ENCODE measurements at regions not wholly inside any gene's neighbourhood (a gene's known extent, or its start where the extent isn't known, plus 50 kb on each side); places are given as distances from the start of the nearest gene placed in this dataset.
A peak's percentile ranks its signal among the peaks of the same experiment; 100 is the strongest.

DNA sequence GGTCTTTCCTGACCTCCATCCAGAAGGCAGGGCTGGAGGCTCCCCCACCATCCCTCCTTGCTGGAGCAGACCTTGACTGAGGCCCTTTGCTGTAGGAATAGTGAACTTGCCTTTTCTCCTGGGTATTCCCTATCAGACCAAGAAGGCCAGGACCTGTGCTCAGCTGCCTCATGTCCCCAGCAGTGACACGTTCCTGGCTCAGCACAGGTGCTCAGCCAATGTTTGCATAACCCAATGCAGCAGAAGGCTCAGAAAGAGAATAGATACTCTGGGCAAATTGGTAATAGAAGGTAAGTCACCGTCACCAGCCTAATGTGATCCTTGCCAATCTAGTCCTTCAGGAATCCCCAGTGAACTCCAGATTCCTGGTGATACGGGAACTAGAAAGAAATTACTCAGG lies 96.4 kb downstream of the ACTL7B start:
- Mint-ChIP-seq H3K4me3 (ENCODE audit: unreplicated experiment) (no peak overlapping the region), H3K36me3 (ENCODE audit: insufficient read depth, unreplicated experiment) (no peaks in the 10 kb centered on the region), H3K4me1 (ENCODE audit: low read depth, unreplicated experiment) (no peaks in the 10 kb centered on the region), H3K9me3 (ENCODE audit: unreplicated experiment) (no peaks in the 10 kb centered on the region), H3K27me3 (ENCODE audit: insufficient read depth, unreplicated experiment) (peaks cover 2% of the 10 kb centered on the region), H3K27ac (ENCODE audit: unreplicated experiment) (no peak overlapping the region)
- Histone ChIP-seq H3K27me3 (replicated peaks; ENCODE audit: control insufficient read depth, insufficient read depth, low read length) (no peaks in the 10 kb centered on the region), H3K9me3 (no peaks in the 10 kb centered on the region), H3K4me1 (no peaks in the 10 kb centered on the region), H3K36me3 (ENCODE audit: control insufficient read depth, insufficient read depth, low read length) (no peaks in the 10 kb centered on the region), H3K4me3 (ENCODE audit: low read depth, low read length) (no peak overlapping the region)
- ChIA-PET POLR2A (no interaction called here), CTCF (no interaction called here)
- TF ChIP-seq CTCF (IDR thresholded peaks at IDR 0.05; ENCODE audit: insufficient read depth in 1 of 2, low read depth in 1 of 2, low read length in 1 of 2, severe bottlenecking in 1 of 2, unreplicated experiment in 1 of 2): no peak
- intact Hi-C loops (cut with micrococcal nuclease; ENCODE audit: unreplicated experiment): no loop called here
- DNase-seq: no peak
- no TSS peak for BruUV-seq (replicated peaks)

DNA sequence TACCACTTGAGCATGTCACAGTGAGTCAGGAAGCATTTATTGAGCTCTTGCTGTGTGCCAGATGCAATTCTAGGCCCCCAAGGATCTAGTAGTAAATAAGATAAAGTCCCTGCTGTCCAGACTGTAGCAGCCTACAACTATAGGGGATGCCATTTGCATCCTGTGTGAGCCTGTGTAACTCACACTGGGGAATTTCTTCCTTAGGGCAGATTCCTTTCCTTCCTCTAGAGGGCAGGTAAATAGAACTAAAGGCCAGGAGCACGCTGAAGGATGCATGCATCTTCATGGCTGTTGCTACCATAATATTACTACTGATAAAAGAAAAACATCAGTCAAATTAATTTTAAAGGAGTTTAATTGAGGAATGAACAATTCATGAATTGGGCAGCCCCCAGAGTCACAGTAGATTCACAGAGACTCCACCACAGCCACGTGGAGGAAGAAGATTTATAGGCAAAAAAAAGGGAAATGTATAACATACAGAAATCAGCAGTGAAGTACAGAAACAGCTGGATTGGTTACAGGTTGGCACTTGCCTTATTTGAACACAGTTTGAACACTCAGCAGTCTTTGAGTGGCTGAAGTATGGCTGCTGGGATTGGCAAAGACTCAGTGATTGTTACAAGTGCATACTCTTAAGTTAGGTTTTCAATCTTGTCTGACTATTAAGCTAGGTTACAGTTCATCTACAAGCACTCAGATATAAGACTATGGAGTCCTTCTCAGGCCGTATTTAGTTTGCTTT lies 98.9 kb downstream of the ACTL7B start:
- Histone ChIP-seq H3K4me3 (ENCODE audit: low read depth, low read length) (no peak overlapping the region), H3K27me3 (replicated peaks; ENCODE audit: control insufficient read depth, insufficient read depth, low read length) (no peaks in the 10 kb centered on the region), H3K36me3 (ENCODE audit: control insufficient read depth, insufficient read depth, low read length) (no peaks in the 10 kb centered on the region), H3K4me1 (no peaks in the 10 kb centered on the region), H3K9me3 (no peaks in the 10 kb centered on the region)
- H3K9me3 Mint-ChIP-seq (ENCODE audit: unreplicated experiment): no peaks in the 10 kb centered on the region
- no peak for DNase-seq
- ChIA-PET POLR2A (no interaction called here), CTCF (no interaction called here)
- no peak overlapping the region for H3K27ac Mint-ChIP-seq (ENCODE audit: unreplicated experiment)
- BruUV-seq (replicated peaks): no TSS peak
- peaks cover 5% of the 10 kb centered on the region for H3K27me3 Mint-ChIP-seq (ENCODE audit: insufficient read depth, unreplicated experiment)
- H3K36me3 Mint-ChIP-seq (ENCODE audit: insufficient read depth, unreplicated experiment): no peaks in the 10 kb centered on the region
- H3K4me3 Mint-ChIP-seq (ENCODE audit: unreplicated experiment): no peak overlapping the region
- no peaks in the 10 kb centered on the region for H3K4me1 Mint-ChIP-seq (ENCODE audit: low read depth, unreplicated experiment)
- intact Hi-C loops (cut with micrococcal nuclease; ENCODE audit: unreplicated experiment): no loop called here
- TF ChIP-seq CTCF (IDR thresholded peaks at IDR 0.05; ENCODE audit: insufficient read depth in 1 of 2, low read depth in 1 of 2, low read length in 1 of 2, severe bottlenecking in 1 of 2, unreplicated experiment in 1 of 2): peak; percentile 32 to 49

DNA sequence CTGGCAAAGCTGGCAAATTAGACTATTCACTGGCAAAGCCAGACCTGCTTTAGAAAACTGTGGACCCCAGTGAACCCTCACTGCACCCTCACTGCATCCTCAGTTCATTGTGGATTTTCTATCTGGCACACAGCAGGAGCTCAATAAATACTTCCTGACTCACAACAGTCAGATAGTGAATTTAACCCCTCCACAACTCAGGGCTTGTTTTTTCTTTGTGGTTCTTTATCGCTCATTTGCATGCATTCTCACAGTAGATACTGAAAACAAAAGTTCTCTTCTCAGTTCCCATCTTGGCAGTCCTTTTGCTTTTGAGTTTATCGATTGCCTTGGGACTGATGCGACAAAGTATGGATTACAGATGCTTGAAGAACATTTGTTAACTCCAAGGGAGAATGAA lies 99.8 kb downstream of the ACTL7B start:
- Histone ChIP-seq H3K4me1 (no peaks in the 10 kb centered on the region), H3K9me3 (no peaks in the 10 kb centered on the region), H3K4me3 (ENCODE audit: low read depth, low read length) (no peak overlapping the region), H3K36me3 (ENCODE audit: control insufficient read depth, insufficient read depth, low read length) (no peaks in the 10 kb centered on the region), H3K27me3 (replicated peaks; ENCODE audit: control insufficient read depth, insufficient read depth, low read length) (no peaks in the 10 kb centered on the region)
- no peaks in the 10 kb centered on the region for H3K4me1 Mint-ChIP-seq (ENCODE audit: low read depth, unreplicated experiment)
- no peak for TF ChIP-seq CTCF (IDR thresholded peaks at IDR 0.05; ENCODE audit: insufficient read depth in 1 of 2, low read depth in 1 of 2, low read length in 1 of 2, severe bottlenecking in 1 of 2, unreplicated experiment in 1 of 2)
- peaks cover 5% of the 10 kb centered on the region for H3K27me3 Mint-ChIP-seq (ENCODE audit: insufficient read depth, unreplicated experiment)
- intact Hi-C loops (cut with micrococcal nuclease; ENCODE audit: unreplicated experiment): no loop called here
- ChIA-PET POLR2A (no interaction called here), CTCF (no interaction called here)
- no peak overlapping the region for H3K4me3 Mint-ChIP-seq (ENCODE audit: unreplicated experiment)
- DNase-seq: no peak
- H3K36me3 Mint-ChIP-seq (ENCODE audit: insufficient read depth, unreplicated experiment): no peaks in the 10 kb centered on the region
- no peaks in the 10 kb centered on the region for H3K9me3 Mint-ChIP-seq (ENCODE audit: unreplicated experiment)
- no peak overlapping the region for H3K27ac Mint-ChIP-seq (ENCODE audit: unreplicated experiment)
- no TSS peak for BruUV-seq (replicated peaks)

Measured in Caco-2 (cell line).